Sigmoid colon (tissue), 6 donors: ENCODE measurements at regions not wholly inside any gene's neighbourhood (a gene's known extent, or its start where the extent isn't known, plus 50 kb on each side); places are given as distances from the start of the nearest gene placed in this dataset.

Experiments
- DNase-seq: peaks from one replicate; pipeline ENCODE4 v3.0.0-alpha.2; 2019
- H3K27ac ChIP-seq, 4 donors: fragments of 200-600 bp; sonication (generic); one replicate each; pipeline ENCODE4 v1.5.1; 2016 to 2019; ENCODE audit warnings: mild to moderate bottlenecking in 1 of 4
- H3K27me3 ChIP-seq, 3 donors: fragments of 200-600 bp; sonication (generic); one replicate each; pipeline ENCODE4 v1.5.1; 2019; ENCODE audit warnings: mild to moderate bottlenecking in 1 of 3
- H3K36me3 ChIP-seq, 4 donors: fragments of 200-600 bp; sonication (generic); one replicate each; pipeline ENCODE4 v1.5.1; 2016 to 2019
- H3K4me1 ChIP-seq, 4 donors: fragments of 200-600 bp; sonication (generic); one replicate each; pipeline ENCODE4 v1.5.1; 2017 to 2019
- H3K4me3 ChIP-seq, 4 donors: fragments of 200-600 bp; sonication (generic); one replicate each; pipeline ENCODE4 v1.5.1; 2017 to 2019; ENCODE audit warnings: mild to moderate bottlenecking in 2 of 4, moderate library complexity in 1 of 4
- H3K9me3 ChIP-seq, 4 donors: fragments of 200-600 bp in 3 of 4; sonication (generic) in 3 of 4; one replicate each; pipeline versions ENCODE4 v1.5.1 to v1.6.1; 2013 to 2019
- CTCF ChIP-seq, 4 experiments: fragments of 450-650 bp in 3 of 4; fragments of 200-600 bp in 1 of 4; IDR thresholded peaks; one replicate each; pipeline ENCODE4 v1.5.1; 2016 to 2019; ENCODE audit warnings: antibody characterized with exemption in 4 of 4, mild to moderate bottlenecking in 3 of 4, moderate library complexity in 2 of 4
- EP300 ChIP-seq, 4 donors: sonication (generic); formaldehyde crosslinking; IDR thresholded peaks; one replicate each; pipeline ENCODE4 v1.6.1; 2017; ENCODE audit warnings: antibody characterized with exemption in 4 of 4
- POLR2A ChIP-seq, 2 donors: fragments of 450-650 bp; IDR thresholded peaks; one replicate each; pipeline ENCODE4 v1.6.1; 2016; ENCODE audit warnings: antibody characterized with exemption in 2 of 2, mild to moderate bottlenecking in 2 of 2, moderate library complexity in 2 of 2
- POLR2AphosphoS5 ChIP-seq, 4 donors: sonication (generic); formaldehyde crosslinking; IDR thresholded peaks; one replicate each; pipeline ENCODE4 v1.6.1; 2017; ENCODE audit warnings: antibody characterized with exemption in 4 of 4
- WGBS, 2 donors: extraction: QIAGEN DNeasy Blood & Tissue Kit; methylation state at CpG; one replicate each; pipeline ENCODE4 v1.1.7; 2013; 5-methylcytosine and 5-hydroxymethylcytosine counted together
- intact Hi-C: fragments of 100-400 bp; cut with DNase I; formaldehyde crosslinking; loops from one replicate; pipeline ENCODE4 v1.15.1; 2023
- donor health status: healthy with polysubstance abuse.
- donor health status: healthy.

GRCh38 chr11:23903044-23903704 is 593.7 kb upstream of the LUZP2 start:
- Histone ChIP-seq H3K4me3 (no peak overlapping the region), H3K27me3 (no peaks in the 10 kb centered on the region), H3K9me3 (no peaks in the 10 kb centered on the region), H3K36me3 (no peaks in the 10 kb centered on the region), H3K4me1 (peaks cover 0 to 2% (median 1%) of the 10 kb centered on the region in 4 donors), H3K27ac (no peak overlapping the region)
- TF ChIP-seq POLR2AphosphoS5 (IDR thresholded peaks at IDR 0.05) (no peak), EP300 (IDR thresholded peaks at IDR 0.05) (no peak), POLR2A (IDR thresholded peaks at IDR 0.05) (no peak), CTCF (IDR thresholded peaks at IDR 0.05) (no peak)
- intact Hi-C loops, result no loop called here
- 85% methylated on average over 7 of the region's 7 CpGs for WGBS, 2 donors
- no peak for DNase-seq

GRCh38 chr11:23919455-23919854 is 577.4 kb upstream of the LUZP2 start:
- Histone ChIP-seq H3K4me1 (no peaks in the 10 kb centered on the region), H3K27ac (no peak overlapping the region), H3K4me3 (no peak overlapping the region), H3K27me3 (no peaks in the 10 kb centered on the region), H3K9me3 (no peaks in the 10 kb centered on the region), H3K36me3 (no peaks in the 10 kb centered on the region)
- TF ChIP-seq CTCF (IDR thresholded peaks at IDR 0.05) (no peak), POLR2AphosphoS5 (IDR thresholded peaks at IDR 0.05) (no peak), POLR2A (IDR thresholded peaks at IDR 0.05) (no peak), EP300 (IDR thresholded peaks at IDR 0.05) (no peak)
- WGBS, 2 donors, result 85 to 95% methylated on average over 2 of the region's 2 CpGs
- intact Hi-C loops, result no loop called here
- DNase-seq, result no peak

- no peak overlapping the region for H3K4me3 ChIP-seq
- H3K27ac ChIP-seq, result no peak overlapping the region
- no peak for DNase-seq
- no peaks in the 10 kb centered on the region for H3K36me3 ChIP-seq
- TF ChIP-seq POLR2A (IDR thresholded peaks at IDR 0.05), result no peak
- no peak for TF ChIP-seq POLR2AphosphoS5 (IDR thresholded peaks at IDR 0.05)
- no peak for TF ChIP-seq CTCF (IDR thresholded peaks at IDR 0.05)
- no peak for TF ChIP-seq EP300 (IDR thresholded peaks at IDR 0.05)
- no peaks in the 10 kb centered on the region for H3K4me1 ChIP-seq
- H3K9me3 ChIP-seq, result no peaks in the 10 kb centered on the region
- H3K27me3 ChIP-seq, result no peaks in the 10 kb centered on the region
- 23 to 74% methylated on average over 1 of the region's 1 CpG for WGBS, 2 donors
- intact Hi-C loops, result no loop called here
Measured at GRCh38 chr11:23923357-23923756, 573.5 kb upstream of the LUZP2 start.

- Histone ChIP-seq H3K27ac (no peak overlapping the region), H3K36me3 (no peaks in the 10 kb centered on the region), H3K9me3 (no peaks in the 10 kb centered on the region), H3K27me3 (no peaks in the 10 kb centered on the region), H3K4me3 (no peak overlapping the region), H3K4me1 (no peaks in the 10 kb centered on the region)
- intact Hi-C loops, result no loop called here
- DNase-seq, result no peak
- TF ChIP-seq POLR2A (IDR thresholded peaks at IDR 0.05), result no peak
- no peak for TF ChIP-seq EP300 (IDR thresholded peaks at IDR 0.05)
- no peak for TF ChIP-seq CTCF (IDR thresholded peaks at IDR 0.05)
- no peak for TF ChIP-seq POLR2AphosphoS5 (IDR thresholded peaks at IDR 0.05)
- WGBS, 2 donors, result 89 to 92% methylated on average over 1 of the region's 1 CpG
Measured at GRCh38 chr11:23924226-23924625, 572.6 kb upstream of the LUZP2 start.

- H3K4me3 ChIP-seq, result no peak overlapping the region
- TF ChIP-seq EP300 (IDR thresholded peaks at IDR 0.05) (no peak), POLR2AphosphoS5 (IDR thresholded peaks at IDR 0.05) (no peak), POLR2A (IDR thresholded peaks at IDR 0.05) (no peak), CTCF (IDR thresholded peaks at IDR 0.05) (no peak)
- H3K27ac ChIP-seq, result no peak overlapping the region
- no peak for DNase-seq
- 86 to 88% methylated on average over 2 of the region's 2 CpGs for WGBS, 2 donors
- H3K36me3 ChIP-seq, result no peaks in the 10 kb centered on the region
- H3K4me1 ChIP-seq, result no peaks in the 10 kb centered on the region
- intact Hi-C loops, result no loop called here
- H3K9me3 ChIP-seq, result no peaks in the 10 kb centered on the region
- H3K27me3 ChIP-seq, result no peaks in the 10 kb centered on the region
Measured at GRCh38 chr11:23931443-23931842, 565.4 kb upstream of the LUZP2 start.
